ENCODE measurements at regions not wholly inside any gene's neighbourhood (a gene's known extent, or its start where the extent isn't known, plus 50 kb on each side); places are given as distances from the start of the nearest gene placed in this dataset.

DNA sequence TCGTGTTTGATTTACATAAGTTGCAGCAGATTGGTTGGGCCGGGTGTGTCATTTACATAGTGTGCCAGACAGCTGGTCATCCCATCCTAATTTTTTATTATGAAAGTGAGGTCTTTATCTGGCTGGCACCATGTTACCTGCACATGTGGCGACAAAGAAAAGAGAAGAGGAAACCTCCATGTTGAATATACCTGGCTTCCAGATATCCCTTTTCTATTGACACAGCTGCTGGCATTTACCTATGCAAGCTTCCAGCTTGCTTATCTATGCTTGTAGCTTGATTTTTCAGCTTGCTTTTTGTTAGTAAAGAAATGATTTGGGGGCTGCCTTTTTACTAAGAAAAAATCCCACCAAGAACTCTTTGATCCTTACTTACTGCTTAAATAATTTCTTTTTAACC, 681.3 kb upstream of the SLITRK1 start (continued):
- TF ChIP-seq, protein P1, sequence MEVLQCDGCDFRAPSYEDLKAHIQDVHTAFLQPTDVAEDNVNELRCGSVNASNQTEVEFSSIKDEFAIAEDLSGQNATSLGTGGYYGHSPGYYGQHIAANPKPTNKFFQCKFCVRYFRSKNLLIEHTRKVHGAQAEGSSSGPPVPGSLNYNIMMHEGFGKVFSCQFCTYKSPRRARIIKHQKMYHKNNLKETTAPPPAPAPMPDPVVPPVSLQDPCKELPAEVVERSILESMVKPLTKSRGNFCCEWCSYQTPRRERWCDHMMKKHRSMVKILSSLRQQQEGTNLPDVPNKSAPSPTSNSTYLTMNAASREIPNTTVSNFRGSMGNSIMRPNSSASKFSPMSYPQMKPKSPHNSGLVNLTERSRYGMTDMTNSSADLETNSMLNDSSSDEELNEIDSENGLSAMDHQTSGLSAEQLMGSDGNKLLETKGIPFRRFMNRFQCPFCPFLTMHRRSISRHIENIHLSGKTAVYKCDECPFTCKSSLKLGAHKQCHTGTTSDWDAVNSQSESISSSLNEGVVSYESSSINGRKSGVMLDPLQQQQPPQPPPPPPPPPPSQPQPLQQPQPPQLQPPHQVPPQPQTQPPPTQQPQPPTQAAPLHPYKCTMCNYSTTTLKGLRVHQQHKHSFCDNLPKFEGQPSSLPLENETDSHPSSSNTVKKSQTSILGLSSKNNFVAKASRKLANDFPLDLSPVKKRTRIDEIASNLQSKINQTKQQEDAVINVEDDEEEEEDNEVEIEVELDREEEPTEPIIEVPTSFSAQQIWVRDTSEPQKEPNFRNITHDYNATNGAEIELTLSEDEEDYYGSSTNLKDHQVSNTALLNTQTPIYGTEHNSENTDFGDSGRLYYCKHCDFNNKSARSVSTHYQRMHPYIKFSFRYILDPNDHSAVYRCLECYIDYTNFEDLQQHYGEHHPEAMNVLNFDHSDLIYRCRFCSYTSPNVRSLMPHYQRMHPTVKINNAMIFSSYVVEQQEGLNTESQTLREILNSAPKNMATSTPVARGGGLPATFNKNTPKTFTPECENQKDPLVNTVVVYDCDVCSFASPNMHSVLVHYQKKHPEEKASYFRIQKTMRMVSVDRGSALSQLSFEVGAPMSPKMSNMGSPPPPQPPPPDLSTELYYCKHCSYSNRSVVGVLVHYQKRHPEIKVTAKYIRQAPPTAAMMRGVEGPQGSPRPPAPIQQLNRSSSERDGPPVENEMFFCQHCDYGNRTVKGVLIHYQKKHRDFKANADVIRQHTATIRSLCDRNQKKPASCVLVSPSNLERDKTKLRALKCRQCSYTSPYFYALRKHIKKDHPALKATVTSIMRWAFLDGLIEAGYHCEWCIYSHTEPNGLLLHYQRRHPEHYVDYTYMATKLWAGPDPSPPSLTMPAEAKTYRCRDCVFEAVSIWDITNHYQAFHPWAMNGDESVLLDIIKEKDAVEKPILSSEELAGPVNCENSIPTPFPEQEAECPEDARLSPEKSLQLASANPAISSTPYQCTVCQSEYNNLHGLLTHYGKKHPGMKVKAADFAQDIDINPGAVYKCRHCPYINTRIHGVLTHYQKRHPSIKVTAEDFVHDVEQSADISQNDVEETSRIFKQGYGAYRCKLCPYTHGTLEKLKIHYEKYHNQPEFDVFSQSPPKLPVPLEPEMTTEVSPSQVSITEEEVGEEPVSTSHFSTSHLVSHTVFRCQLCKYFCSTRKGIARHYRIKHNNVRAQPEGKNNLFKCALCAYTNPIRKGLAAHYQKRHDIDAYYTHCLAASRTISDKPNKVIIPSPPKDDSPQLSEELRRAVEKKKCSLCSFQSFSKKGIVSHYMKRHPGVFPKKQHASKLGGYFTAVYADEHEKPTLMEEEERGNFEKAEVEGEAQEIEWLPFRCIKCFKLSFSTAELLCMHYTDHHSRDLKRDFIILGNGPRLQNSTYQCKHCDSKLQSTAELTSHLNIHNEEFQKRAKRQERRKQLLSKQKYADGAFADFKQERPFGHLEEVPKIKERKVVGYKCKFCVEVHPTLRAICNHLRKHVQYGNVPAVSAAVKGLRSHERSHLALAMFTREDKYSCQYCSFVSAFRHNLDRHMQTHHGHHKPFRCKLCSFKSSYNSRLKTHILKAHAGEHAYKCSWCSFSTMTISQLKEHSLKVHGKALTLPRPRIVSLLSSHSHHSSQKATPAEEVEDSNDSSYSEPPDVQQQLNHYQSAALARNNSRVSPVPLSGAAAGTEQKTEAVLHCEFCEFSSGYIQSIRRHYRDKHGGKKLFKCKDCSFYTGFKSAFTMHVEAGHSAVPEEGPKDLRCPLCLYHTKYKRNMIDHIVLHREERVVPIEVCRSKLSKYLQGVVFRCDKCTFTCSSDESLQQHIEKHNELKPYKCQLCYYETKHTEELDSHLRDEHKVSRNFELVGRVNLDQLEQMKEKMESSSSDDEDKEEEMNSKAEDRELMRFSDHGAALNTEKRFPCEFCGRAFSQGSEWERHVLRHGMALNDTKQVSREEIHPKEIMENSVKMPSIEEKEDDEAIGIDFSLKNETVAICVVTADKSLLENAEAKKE (CRISPR knock-in tag; IDR thresholded peaks at IDR 0.05): no peak
- no peak for TF ChIP-seq JUNB (IDR thresholded peaks at IDR 0.05; ENCODE audit: unreplicated experiment)
- no peak for TF ChIP-seq ZNF331 (CRISPR knock-in tag; IDR thresholded peaks at IDR 0.05; ENCODE audit: low read depth)
- TF ChIP-seq POLR2AphosphoS5 (IDR thresholded peaks at IDR 0.05; ENCODE audit: low read depth): no peak

- no peaks in the 10 kb centered on the region; the same call in 1 of the 2 replicates for H3K9me2 ChIP-seq (ENCODE audit: insufficient read depth)
- no peaks in the 10 kb centered on the region; the same call in 2 of the 3 replicates for H3K9me3 Mint-ChIP-seq
- TF ChIP-seq JUNB (IDR thresholded peaks at IDR 0.05; ENCODE audit: unreplicated experiment): no peak
- TF ChIP-seq CREB1 (CRISPR knock-in tag; IDR thresholded peaks at IDR 0.05; ENCODE audit: low read depth): no peak
- TF ChIP-seq ZNF114 (CRISPR knock-in tag; IDR thresholded peaks at IDR 0.05): no peak
- no peak for TF ChIP-seq CTCF (conservative IDR thresholded peaks at IDR 0.05; ENCODE audit: low read depth in 2 of 2)
- no peak for TF ChIP-seq ZNF331 (CRISPR knock-in tag; IDR thresholded peaks at IDR 0.05; ENCODE audit: low read depth)
- TF ChIP-seq EZH2 (IDR thresholded peaks at IDR 0.05; ENCODE audit: low read depth, unreplicated experiment): no peak
- no peak for TF ChIP-seq POLR2AphosphoS5 (IDR thresholded peaks at IDR 0.05; ENCODE audit: low read depth)
- TF ChIP-seq, protein P1 (CRISPR knock-in tag; IDR thresholded peaks at IDR 0.05): no peak
Observed at GRCh38 chr13:84553227-84553626, 671.0 kb upstream of the SLITRK1 start.

More at GRCh38 chr13:84553227-84553626, 671.0 kb upstream of the SLITRK1 start:
- no peaks in the 10 kb centered on the region for H3K27me3 ChIP-seq (ENCODE audit: insufficient read depth)
- no peaks in the 10 kb centered on the region for H3K27me3 Mint-ChIP-seq (ENCODE audit: insufficient read depth, low read depth, poor library complexity)
- H3K36me3 Mint-ChIP-seq (ENCODE audit: low read depth): no peaks in the 10 kb centered on the region; the same call in 2 of the 3 replicates
- no peak overlapping the region for H3K4me3 ChIP-seq
- no peaks in the 10 kb centered on the region for H3K79me2 ChIP-seq (replicated peaks; ENCODE audit: insufficient read depth)
- H4K20me1 ChIP-seq (replicated peaks; ENCODE audit: insufficient read depth): no peaks in the 10 kb centered on the region
- H3K36me3 ChIP-seq (ENCODE audit: insufficient read depth): no peaks in the 10 kb centered on the region
- H3K27ac Mint-ChIP-seq: no peak overlapping the region
- ATAC-seq: no peak
- no peak overlapping the region for H2AFZ ChIP-seq
- no peak overlapping the region for H3K4me3 Mint-ChIP-seq
- H3K4me1 ChIP-seq (ENCODE audit: insufficient read depth): no peaks in the 10 kb centered on the region
- no peaks in the 10 kb centered on the region for H3K4me1 Mint-ChIP-seq
- no peak for DNase-seq (ENCODE audit: low spot score)
- no peak overlapping the region for H3K27ac ChIP-seq (ENCODE audit: low read depth)
- no peak overlapping the region for H3K4me2 ChIP-seq
- no peaks in the 10 kb centered on the region for H3F3A ChIP-seq (replicated peaks; ENCODE audit: low read depth)
